Mesothelial cell of epicardium (in vitro differentiated cells): ENCODE measurements at regions not wholly inside any gene's neighbourhood (a gene's known extent, or its start where the extent isn't known, plus 50 kb on each side); places are given as distances from the start of the nearest gene placed in this dataset.

Experiments used
- DNase-seq, 2 experiments: peaks; one replicate each; pipeline ENCODE4 v3.0.0; 2021; ENCODE audit warnings: low spot score in 2 of 2; ENCODE audit not compliant: unreplicated experiment in 2 of 2
- H3K27ac Mint-ChIP-seq: 2 replicates; pipeline ENCODE4 v1.8.0; 2021; ENCODE audit warnings: mixed read lengths
- H3K27me3 Mint-ChIP-seq: 2 replicates; pipeline ENCODE4 v1.8.0; 2021; ENCODE audit warnings: low read depth, mixed read lengths
- H3K36me3 Mint-ChIP-seq: 2 replicates; pipeline ENCODE4 v1.8.0; 2021; ENCODE audit warnings: mixed read lengths
- H3K4me1 Mint-ChIP-seq: 2 replicates; pipeline ENCODE4 v1.8.0; 2021; ENCODE audit warnings: mixed read lengths
- H3K4me3 Mint-ChIP-seq: 2 replicates; pipeline ENCODE4 v1.8.0; 2021; ENCODE audit warnings: mild to moderate bottlenecking, moderate library complexity, mixed read lengths
- H3K9me3 Mint-ChIP-seq: 2 replicates; pipeline ENCODE4 v1.8.0; 2021; ENCODE audit warnings: mixed read lengths
- TF ChIP-seq, protein P1 (sequence below): fragments of 200-600 bp; sonication (generic); IDR thresholded peaks from one replicate; pipeline ENCODE4 v1.5.0; 2021; ENCODE audit warnings: antibody characterized with exemption; ENCODE audit not compliant: unreplicated experiment

- DNase-seq = no peak
- TF ChIP-seq, protein P1, sequence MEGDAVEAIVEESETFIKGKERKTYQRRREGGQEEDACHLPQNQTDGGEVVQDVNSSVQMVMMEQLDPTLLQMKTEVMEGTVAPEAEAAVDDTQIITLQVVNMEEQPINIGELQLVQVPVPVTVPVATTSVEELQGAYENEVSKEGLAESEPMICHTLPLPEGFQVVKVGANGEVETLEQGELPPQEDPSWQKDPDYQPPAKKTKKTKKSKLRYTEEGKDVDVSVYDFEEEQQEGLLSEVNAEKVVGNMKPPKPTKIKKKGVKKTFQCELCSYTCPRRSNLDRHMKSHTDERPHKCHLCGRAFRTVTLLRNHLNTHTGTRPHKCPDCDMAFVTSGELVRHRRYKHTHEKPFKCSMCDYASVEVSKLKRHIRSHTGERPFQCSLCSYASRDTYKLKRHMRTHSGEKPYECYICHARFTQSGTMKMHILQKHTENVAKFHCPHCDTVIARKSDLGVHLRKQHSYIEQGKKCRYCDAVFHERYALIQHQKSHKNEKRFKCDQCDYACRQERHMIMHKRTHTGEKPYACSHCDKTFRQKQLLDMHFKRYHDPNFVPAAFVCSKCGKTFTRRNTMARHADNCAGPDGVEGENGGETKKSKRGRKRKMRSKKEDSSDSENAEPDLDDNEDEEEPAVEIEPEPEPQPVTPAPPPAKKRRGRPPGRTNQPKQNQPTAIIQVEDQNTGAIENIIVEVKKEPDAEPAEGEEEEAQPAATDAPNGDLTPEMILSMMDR = no peak
- H3K36me3 Mint-ChIP-seq = no peaks in the 10 kb centered on the region
- no peaks in the 10 kb centered on the region for H3K4me1 Mint-ChIP-seq
- peaks cover 51% of the 10 kb centered on the region for H3K27me3 Mint-ChIP-seq
- H3K4me3 Mint-ChIP-seq = no peak overlapping the region
- no peak overlapping the region for H3K27ac Mint-ChIP-seq
- peaks cover 7% of the 10 kb centered on the region for H3K9me3 Mint-ChIP-seq
These were observed 140.1 kb upstream of the SPACA7 start for GRCh38 chr13:112236016-112236415.

DNA sequence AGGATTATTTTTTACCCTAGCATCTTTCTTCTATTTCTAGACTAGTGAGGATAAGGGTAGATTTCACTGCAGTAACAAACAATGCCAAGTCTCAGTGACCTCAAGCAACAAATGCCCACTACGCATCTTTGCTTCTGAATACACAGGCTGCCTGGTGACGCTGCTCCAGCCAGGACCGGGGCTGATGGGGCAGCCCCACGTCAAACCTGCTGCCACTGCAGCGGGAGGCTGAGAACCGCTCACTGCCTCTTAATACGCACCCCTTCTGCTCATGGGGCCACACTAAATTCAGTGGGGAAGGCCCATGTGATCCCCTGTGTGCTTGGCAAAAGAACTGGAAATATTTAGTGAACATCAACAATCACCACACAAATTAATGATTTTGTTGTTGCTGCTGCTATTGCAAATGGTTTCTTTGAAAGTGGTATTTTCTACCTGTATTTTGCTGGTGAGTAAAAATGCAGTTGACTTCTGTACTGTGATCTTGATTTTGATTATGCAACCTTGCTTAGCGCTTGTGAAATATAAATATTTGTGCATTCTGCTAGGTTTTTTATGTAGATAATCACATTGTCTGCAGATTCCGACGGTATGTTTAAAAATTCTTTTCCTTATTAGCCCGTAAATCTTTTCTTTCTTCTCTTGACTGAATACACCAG is 139.5 kb upstream of the SPACA7 start:
- TF ChIP-seq, protein P1 = no peak
- no peaks in the 10 kb centered on the region for H3K36me3 Mint-ChIP-seq
- peaks cover 7% of the 10 kb centered on the region for H3K9me3 Mint-ChIP-seq

GRCh38 chr13:112238436-112238995 is 137.6 kb upstream of the SPACA7 start:
- peaks cover 7% of the 10 kb centered on the region for H3K9me3 Mint-ChIP-seq
- TF ChIP-seq, protein P1 = no peak
- no peak for DNase-seq
- no peaks in the 10 kb centered on the region for H3K36me3 Mint-ChIP-seq
- H3K27ac Mint-ChIP-seq = no peak overlapping the region
- peaks cover 47% of the 10 kb centered on the region for H3K27me3 Mint-ChIP-seq
- H3K4me1 Mint-ChIP-seq = no peaks in the 10 kb centered on the region
- H3K4me3 Mint-ChIP-seq = no peak overlapping the region

More for the DNA sequence above, 139.5 kb upstream of the SPACA7 start:
- no peak for DNase-seq
- Mint-ChIP-seq H3K4me1 (no peaks in the 10 kb centered on the region), H3K4me3 (no peak overlapping the region), H3K27ac (no peak overlapping the region), H3K27me3 (peaks cover 51% of the 10 kb centered on the region)

- H3K4me1 Mint-ChIP-seq = no peaks in the 10 kb centered on the region
- peaks cover 49% of the 10 kb centered on the region for H3K27me3 Mint-ChIP-seq
- TF ChIP-seq, protein P1 = no peak
- H3K27ac Mint-ChIP-seq = no peak overlapping the region
- H3K9me3 Mint-ChIP-seq = peaks cover 7% of the 10 kb centered on the region
- DNase-seq = no peak
- H3K4me3 Mint-ChIP-seq = no peak overlapping the region
- H3K36me3 Mint-ChIP-seq = no peaks in the 10 kb centered on the region
These were observed 136.1 kb upstream of the SPACA7 start for GRCh38 chr13:112240076-112240475.

DNA sequence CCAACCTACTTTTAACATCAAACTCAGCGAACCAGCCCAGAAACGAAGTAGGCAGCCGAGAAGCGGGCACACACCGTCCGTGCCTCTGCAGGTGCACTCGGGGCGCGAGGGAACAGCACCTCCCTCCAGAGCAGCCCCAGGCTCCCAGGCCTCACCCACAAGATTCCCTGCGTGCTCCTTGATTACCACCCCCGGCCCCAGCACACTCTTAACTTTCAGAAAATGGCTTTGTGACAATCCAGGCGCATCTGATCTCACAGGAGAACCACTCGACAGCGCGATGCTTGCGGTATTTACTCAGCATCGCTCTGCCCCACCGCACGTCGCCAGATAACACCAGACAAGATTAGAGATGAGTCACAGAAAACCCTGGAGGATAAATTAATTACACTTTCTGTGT is 134.9 kb upstream of the SPACA7 start:
- peaks cover 7% of the 10 kb centered on the region for H3K9me3 Mint-ChIP-seq
- no peaks in the 10 kb centered on the region for H3K36me3 Mint-ChIP-seq
- no peaks in the 10 kb centered on the region for H3K4me1 Mint-ChIP-seq
- no peak overlapping the region for H3K27ac Mint-ChIP-seq
- peaks cover 53% of the 10 kb centered on the region for H3K27me3 Mint-ChIP-seq
- no peak for DNase-seq
- H3K4me3 Mint-ChIP-seq = no peak overlapping the region
- TF ChIP-seq, protein P1 = no peak
